SKM-1 treated with dmso at 0.1 percent for 144 hours (cell line): ENCODE measurements at regions not wholly inside any gene's neighbourhood (a gene's known extent, or its start where the extent isn't known, plus 50 kb on each side); places are given as distances from the start of the nearest gene placed in this dataset.
"Not testable (repeated sequence)": the region's sequence is repeated elsewhere in the genome, so short reads cannot be mapped to it uniquely, and the experiment has no call there.

Source experiments
- DNase-seq: peaks from one replicate; lab custom pipeline; 2025; ENCODE audit not compliant: unreplicated experiment; lab: John Stamatoyannopoulos, UW

GRCh38 chr2:58721912-58722591, 480.9 kb upstream of the FANCL start:
- no peak for DNase-seq

DNA sequence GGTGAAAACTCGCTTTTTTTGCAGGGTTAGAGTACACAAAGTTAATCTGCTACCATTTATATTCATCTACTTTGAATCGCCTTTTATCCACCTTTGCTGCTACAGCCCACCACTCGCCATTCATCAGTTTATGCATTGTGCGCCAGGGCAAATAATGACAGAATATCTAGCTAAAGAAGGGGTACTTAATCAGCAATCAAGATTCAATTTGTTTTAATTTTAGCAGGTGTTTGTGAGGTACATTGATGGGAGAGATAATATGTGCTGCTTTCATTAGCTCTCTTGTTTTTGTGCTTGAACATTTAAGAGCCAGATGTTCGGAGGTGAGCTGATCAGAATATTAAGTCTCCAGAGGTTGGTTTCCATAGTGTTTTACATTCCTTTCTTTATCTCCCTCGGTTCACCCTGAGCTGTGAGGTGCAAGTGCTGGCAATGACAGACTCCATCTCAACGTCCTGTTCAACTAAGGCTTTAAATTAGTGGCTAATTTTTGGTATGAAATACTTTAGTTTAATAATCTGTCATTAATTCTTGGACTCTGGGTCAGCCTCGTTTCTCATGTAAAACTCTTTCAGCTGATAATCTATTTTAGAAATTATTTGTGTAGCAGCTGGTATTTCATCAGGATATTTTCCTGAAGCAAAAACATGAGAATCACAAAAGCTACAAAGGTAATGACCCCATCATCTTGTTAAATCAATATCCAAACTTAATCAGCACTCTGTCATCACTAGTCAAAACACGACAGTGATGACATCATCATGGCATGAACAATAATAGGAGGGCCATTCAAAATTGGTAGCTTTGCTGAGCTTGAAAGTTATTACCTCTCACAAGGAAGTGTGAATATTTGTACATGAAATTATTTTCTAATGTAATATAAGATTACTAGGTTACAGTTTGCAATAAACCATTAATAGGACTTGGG, 479.9 kb upstream of the FANCL start:
- DNase-seq, result no peak

GRCh38 chr2:58720033-58720769, 479.1 kb upstream of the FANCL start:
- DNase-seq, result no peak

DNA sequence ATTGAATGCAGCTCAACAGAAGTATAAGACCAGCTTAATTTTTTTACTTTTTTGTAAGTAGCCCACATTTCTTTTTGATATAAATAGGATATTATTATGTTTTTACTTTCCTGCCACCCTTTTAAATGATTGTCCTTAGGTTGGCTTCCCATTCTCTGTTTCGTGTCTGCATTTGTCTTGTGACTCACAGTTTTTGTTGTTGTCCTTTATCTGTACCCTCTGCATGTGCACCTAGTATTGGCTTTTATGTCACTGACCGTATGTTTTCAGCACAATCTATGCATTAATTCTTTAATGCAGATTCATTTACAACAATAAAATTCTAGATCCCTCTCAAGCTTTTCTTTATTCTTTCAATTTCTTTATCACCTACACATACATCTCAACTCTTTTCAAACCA, 474.2 kb upstream of the FANCL start:
- DNase-seq, result no peak

DNA sequence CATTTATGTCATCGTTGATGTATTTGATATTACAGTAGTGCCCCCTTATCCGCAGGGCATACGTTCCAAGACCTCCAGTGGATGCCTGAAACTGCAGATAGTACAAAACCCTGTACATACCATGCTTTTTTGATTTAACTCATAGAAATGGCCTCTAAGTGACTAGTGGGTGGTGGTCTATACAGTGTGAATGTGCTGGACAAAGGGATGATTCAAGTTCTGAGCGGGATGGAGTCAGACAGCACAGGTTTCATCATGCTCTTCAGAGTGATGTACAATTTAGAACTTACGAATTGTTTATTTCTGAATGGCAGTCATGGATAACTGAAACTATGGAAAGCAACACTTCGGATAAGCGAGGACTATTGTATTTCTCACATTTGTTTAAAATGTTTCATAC, 473.1 kb upstream of the FANCL start:
- DNase-seq, result no peak

GRCh38 chr2:58710795-58711279, 469.7 kb upstream of the FANCL start:
- DNase-seq, result no peak

DNA sequence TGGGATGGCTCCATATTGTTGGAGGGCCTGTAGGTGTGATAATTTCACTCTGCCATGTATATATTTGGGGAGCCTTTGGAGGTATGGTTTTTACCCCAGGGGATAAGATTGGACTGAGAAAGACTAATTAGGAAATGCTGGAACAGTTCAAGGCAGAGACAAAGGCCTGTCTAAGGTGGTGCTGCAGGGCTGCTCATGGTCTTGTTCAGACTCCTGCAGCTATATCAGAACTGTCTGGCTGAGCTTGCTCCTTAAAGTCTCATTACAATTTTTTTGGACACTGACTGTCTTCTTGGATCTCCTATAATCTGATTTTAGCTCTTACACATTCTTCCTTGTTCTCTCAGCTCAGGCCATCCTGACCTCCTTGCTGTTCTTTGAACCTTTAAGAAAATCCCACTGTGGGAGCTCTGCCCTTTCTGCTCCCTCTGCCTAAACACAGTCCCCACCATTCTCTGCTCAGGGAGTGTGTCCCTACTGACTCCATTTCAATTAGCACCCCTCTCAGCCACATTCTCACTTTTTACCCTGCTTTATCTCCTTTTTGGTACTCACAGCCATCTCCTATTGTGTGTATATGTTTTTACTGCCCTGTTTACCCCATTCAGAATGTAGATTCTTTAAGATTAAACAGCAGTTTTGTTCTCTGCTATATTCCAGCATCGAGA, 468.7 kb upstream of the FANCL start:
- no peak for DNase-seq

- no peak for DNase-seq
Measured at GRCh38 chr2:58709274-58709673, 468.1 kb upstream of the FANCL start.

GRCh38 chr2:58708565-58708964, 467.4 kb upstream of the FANCL start:
- no peak for DNase-seq

- DNase-seq, result no peak
Measured at GRCh38 chr2:58702302-58702885, 461.3 kb upstream of the FANCL start.

GRCh38 chr2:58701688-58702301, 460.7 kb upstream of the FANCL start:
- DNase-seq, result no peak

DNA sequence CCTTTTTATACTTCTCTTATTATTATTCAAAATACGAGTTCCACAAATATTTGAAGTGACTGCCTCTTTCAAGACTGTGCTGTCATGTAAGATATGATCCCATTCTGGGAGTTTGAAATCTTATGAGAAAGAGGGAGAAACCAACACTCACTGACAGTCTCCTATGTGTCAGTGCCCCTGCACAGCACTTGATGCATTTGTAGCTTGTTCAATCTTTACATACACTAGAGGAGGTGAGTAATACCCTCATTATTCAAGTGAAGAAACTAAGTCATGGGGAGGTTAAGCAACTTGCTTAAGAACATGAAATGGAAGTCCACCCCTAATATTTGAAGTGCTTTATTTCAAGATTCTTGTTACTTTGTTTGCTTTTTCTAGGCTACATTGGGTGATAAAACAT, 459.5 kb upstream of the FANCL start:
- no peak for DNase-seq

DNA sequence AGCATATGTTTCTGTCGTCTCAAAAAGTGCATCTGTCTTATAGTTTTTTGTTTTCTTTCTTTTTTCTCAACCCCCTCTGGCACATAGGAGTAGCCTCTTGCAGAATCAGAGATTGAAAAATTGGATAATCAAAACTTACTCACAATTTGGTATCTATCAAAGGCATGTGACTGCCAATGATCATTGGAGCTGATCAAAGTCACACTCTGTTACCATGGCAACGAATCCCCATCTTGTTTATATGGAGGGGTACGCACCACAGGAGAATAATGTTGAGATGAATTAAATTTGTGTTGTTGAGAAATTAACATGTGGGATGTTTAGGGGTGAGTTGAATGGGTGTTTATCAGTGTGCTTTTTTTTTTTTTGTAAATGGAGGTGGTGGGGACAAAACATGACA, 458.3 kb upstream of the FANCL start:
- no peak for DNase-seq

GRCh38 chr2:58698620-58699019, 457.5 kb upstream of the FANCL start:
- DNase-seq, result no peak

- DNase-seq, result not testable (repeated sequence)
Measured at GRCh38 chr2:58694114-58694513, 453.0 kb upstream of the FANCL start.

DNA sequence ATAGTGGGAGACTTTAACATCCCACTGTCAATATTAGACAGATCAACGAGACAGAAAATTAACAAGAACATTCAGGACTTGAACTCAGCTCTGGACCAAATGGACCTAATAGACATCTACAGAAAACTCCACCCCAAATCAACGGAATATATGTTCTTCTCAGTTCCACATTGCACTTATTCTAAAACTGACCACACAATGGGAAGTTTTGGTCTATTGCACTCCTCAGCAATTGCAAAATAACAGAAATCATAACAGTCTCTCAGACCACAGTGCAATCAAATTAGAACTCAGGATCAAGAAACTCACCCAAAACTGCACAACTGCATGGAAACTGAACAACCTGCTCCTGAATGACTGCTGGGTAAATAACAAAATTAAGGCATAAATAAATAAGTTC, 449.9 kb upstream of the FANCL start:
- DNase-seq, result peak; percentile 35

DNA sequence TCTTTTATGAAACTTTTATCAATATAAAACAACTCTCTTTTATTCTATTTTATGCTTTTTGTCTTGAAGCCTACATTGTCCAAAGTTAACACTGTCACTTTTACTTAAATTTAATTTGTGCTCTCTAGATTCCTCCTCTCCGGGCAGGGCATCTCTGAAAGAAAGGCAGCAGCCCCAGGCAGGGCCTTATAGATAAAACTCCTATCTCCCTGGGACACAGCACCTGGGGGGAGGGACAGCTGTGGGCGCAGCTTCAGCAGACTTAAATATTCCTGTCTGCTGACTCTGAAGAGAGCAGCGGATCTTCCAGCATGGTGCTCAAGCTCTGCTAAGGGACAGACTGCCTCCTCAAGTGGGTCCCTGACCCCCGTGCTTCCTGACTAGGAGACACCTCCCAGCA, 447.7 kb upstream of the FANCL start:
- DNase-seq, result no peak

- DNase-seq, result peak; percentile 35
Measured at GRCh38 chr2:58686776-58687175, 445.7 kb upstream of the FANCL start.

GRCh38 chr2:58680755-58681310, 439.7 kb upstream of the FANCL start:
- DNase-seq, result no peak

GRCh38 chr2:58677748-58678147, 436.6 kb upstream of the FANCL start:
- no peak for DNase-seq
